ENCODE measurements at regions not wholly inside any gene's neighbourhood (a gene's known extent, or its start where the extent isn't known, plus 50 kb on each side); places are given as distances from the start of the nearest gene placed in this dataset.

- TF ChIP-seq POLR2A (IDR thresholded peaks at IDR 0.05) (no peak), POLR2AphosphoS5 (IDR thresholded peaks at IDR 0.05) (no peak)
Measured at GRCh38 chr14:85409481-85410210, 120.3 kb upstream of the FLRT2 start.

All from prostate gland (tissue), 1 donor.